ENCODE measurements at regions not wholly inside any gene's neighbourhood (a gene's known extent, or its start where the extent isn't known, plus 50 kb on each side); places are given as distances from the start of the nearest gene placed in this dataset.

DNA sequence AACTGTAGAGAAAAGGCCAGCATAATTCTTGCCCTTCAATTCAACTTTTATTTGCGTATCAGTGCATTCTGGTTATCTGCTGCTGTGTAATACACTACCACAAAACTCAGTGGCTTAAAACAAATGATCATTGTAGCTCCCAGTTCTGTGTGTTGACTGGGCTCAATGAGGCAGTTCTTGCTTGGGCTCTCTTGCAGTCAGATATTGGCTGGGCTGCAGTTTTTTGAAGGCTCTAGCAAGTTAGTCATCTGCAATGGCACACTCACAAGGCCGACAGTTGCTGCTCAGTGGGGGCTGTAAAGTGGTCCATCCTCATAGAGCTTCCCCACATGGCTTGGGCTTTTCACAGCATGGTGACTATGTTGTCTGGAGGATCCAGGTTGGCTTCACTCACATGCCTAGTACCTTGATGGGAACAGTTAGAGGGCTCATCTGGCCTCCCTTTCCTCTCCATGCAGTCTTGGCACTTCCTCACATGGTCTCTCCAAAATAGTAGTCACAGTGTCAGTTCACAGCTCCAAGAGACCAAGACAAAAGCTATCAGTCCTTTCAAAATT, 110.6 kb upstream of the TNP1 start:
- no peak for TF ChIP-seq FOXP2 (optimal IDR thresholded peaks at IDR 0.05; ENCODE audit: control extremely low read depth, extremely low read length, insufficient read depth)
- no peak for TF ChIP-seq POLR2AphosphoS5 (IDR thresholded peaks at IDR 0.05; ENCODE audit: borderline replicate concordance, low read depth, low read length)

Measured in SK-N-MC (cell line).